H9 (cell line): ENCODE measurements at regions not wholly inside any gene's neighbourhood (a gene's known extent, or its start where the extent isn't known, plus 50 kb on each side); places are given as distances from the start of the nearest gene placed in this dataset.

Experiments
- DNase-seq: peaks from one replicate; pipeline ENCODE4 v3.0.0-alpha.2; 2017
- H2AFZ ChIP-seq: one replicate; pipeline ENCODE4 v1.6.1; 2013; ENCODE audit warnings: mild to moderate bottlenecking, low read length, control low read depth, moderate library complexity
- H2AK5ac ChIP-seq: 2 replicates; pipeline ENCODE4 v1.6.1; 2013; ENCODE audit warnings: low read length, control low read depth, mixed read lengths; ENCODE audit not compliant: insufficient read length
- H2BK120ac ChIP-seq: one replicate; pipeline ENCODE4 v1.6.1; 2013; ENCODE audit warnings: low read depth, mild to moderate bottlenecking, low read length, control low read depth, inconsistent platforms; ENCODE audit not compliant: poor library complexity, severe bottlenecking
- H2BK12ac ChIP-seq: 2 replicates; pipeline ENCODE4 v1.6.1; 2013; ENCODE audit warnings: low read length, control low read depth, mixed read lengths, low read depth; ENCODE audit not compliant: insufficient read length
- H2BK15ac ChIP-seq: 2 replicates; pipeline ENCODE4 v1.6.1; 2013; ENCODE audit warnings: low read depth, low read length, control low read depth
- H2BK20ac ChIP-seq: one replicate; pipeline ENCODE4 v1.6.1; 2013; ENCODE audit warnings: low read depth, mild to moderate bottlenecking, low read length, control low read depth, inconsistent platforms; ENCODE audit not compliant: poor library complexity, severe bottlenecking
- H2BK5ac ChIP-seq: 2 replicates; pipeline ENCODE4 v1.6.1; 2013; ENCODE audit warnings: low read length, control low read depth, mixed read lengths; ENCODE audit not compliant: insufficient read length
- H3K14ac ChIP-seq: 2 replicates; pipeline ENCODE4 v1.6.1; 2013; ENCODE audit warnings: low read length, control low read depth; ENCODE audit not compliant: insufficient read depth
- H3K18ac ChIP-seq: 2 replicates; pipeline ENCODE4 v1.6.1; 2013; ENCODE audit warnings: low read depth, mild to moderate bottlenecking, mixed read lengths, low read length, control low read depth; ENCODE audit not compliant: insufficient read length
- H3K23ac ChIP-seq: 2 replicates; pipeline ENCODE4 v1.6.1; 2013; ENCODE audit warnings: low read length, control low read depth, mixed read lengths, low read depth; ENCODE audit not compliant: insufficient read length
- H3K23me2 ChIP-seq: 2 replicates; pipeline ENCODE4 v1.6.1; 2013; ENCODE audit warnings: low read depth, mild to moderate bottlenecking, mixed read lengths, low read length, control low read depth; ENCODE audit not compliant: insufficient read length, poor library complexity, severe bottlenecking
- H3K27ac ChIP-seq: 2 replicates; pipeline ENCODE4 v1.5.1; 2013; ENCODE audit warnings: low read length, control low read depth, mixed read lengths, low read depth; ENCODE audit not compliant: insufficient read length
- H3K27me3 ChIP-seq: 2 replicates; pipeline ENCODE4 v1.6.1; 2013; ENCODE audit warnings: low read length, control low read depth, inconsistent platforms; ENCODE audit not compliant: insufficient read depth
- H3K4ac ChIP-seq: 2 replicates; pipeline ENCODE4 v1.6.1; 2013; ENCODE audit warnings: low read depth, mild to moderate bottlenecking, control low read depth, inconsistent platforms, low read length, moderate library complexity
- H3K4me1 ChIP-seq: 2 replicates; pipeline ENCODE4 v1.6.1; 2013; ENCODE audit warnings: low read length, control low read depth, inconsistent platforms; ENCODE audit not compliant: insufficient read depth
- H3K4me2 ChIP-seq: 2 replicates; pipeline ENCODE4 v1.6.1; 2013; ENCODE audit warnings: low read length, control low read depth, mixed read lengths; ENCODE audit not compliant: insufficient read length, insufficient read depth
- H3K56ac ChIP-seq: 2 replicates; pipeline ENCODE4 v1.6.1; 2013; ENCODE audit warnings: low read depth, mild to moderate bottlenecking, mixed read lengths, low read length, control low read depth; ENCODE audit not compliant: insufficient read length
- H3K79me1 ChIP-seq: 2 replicates; pipeline ENCODE4 v1.6.1; 2013; ENCODE audit warnings: low read depth, mild to moderate bottlenecking, moderate library complexity, low read length, control low read depth, inconsistent platforms; ENCODE audit not compliant: insufficient read depth, poor library complexity, severe bottlenecking
- H3K79me2 ChIP-seq: 2 replicates; pipeline ENCODE4 v1.6.1; 2013; ENCODE audit warnings: low read length, control low read depth, inconsistent platforms; ENCODE audit not compliant: insufficient read depth
- H3K9ac ChIP-seq: 2 replicates; pipeline ENCODE4 v1.6.1; 2013; ENCODE audit warnings: low read length, control low read depth, mixed read lengths; ENCODE audit not compliant: insufficient read length; ENCODE audit errors: extremely low read depth
- H3K9me3 ChIP-seq: one replicate; pipeline ENCODE4 v1.6.1; 2013; ENCODE audit warnings: low read depth, low read length, inconsistent platforms; ENCODE audit not compliant: control insufficient read depth
- H3T11ph ChIP-seq: one replicate; pipeline ENCODE4 v1.6.1; 2013; ENCODE audit warnings: mild to moderate bottlenecking, low read length, control low read depth, inconsistent platforms
- H4K20me1 ChIP-seq: one replicate; pipeline ENCODE4 v1.6.1; 2013; ENCODE audit not compliant: control insufficient read depth, insufficient read length, insufficient read depth
- H4K5ac ChIP-seq: 2 replicates; pipeline ENCODE4 v1.6.1; 2013; ENCODE audit warnings: low read depth, mild to moderate bottlenecking, mixed read lengths, low read length, control low read depth; ENCODE audit not compliant: insufficient read length
- H4K8ac ChIP-seq: replicated peaks from 2 replicates; pipeline ENCODE4 v1.6.1; 2013; ENCODE audit warnings: low read length, control low read depth, mixed read lengths, low read depth; ENCODE audit not compliant: insufficient read length
- H4K91ac ChIP-seq: 2 replicates; pipeline ENCODE4 v1.6.1; 2013; ENCODE audit warnings: low read depth, mild to moderate bottlenecking, moderate library complexity, mixed read lengths, low read length, control low read depth; ENCODE audit not compliant: insufficient read length
- H3K27ac Mint-ChIP-seq, 3 experiments: 2 replicates in 2 of 3; 3 replicates in 1 of 3; pipeline ENCODE4 v1.8.0; 2020 to 2021; ENCODE audit warnings: mixed read lengths in 3 of 3, mild to moderate bottlenecking in 1 of 3, moderate library complexity in 1 of 3
- H3K27me3 Mint-ChIP-seq: 2 replicates; pipeline ENCODE4 v1.8.0; 2021; ENCODE audit warnings: low read depth, mild to moderate bottlenecking, moderate library complexity, mixed read lengths
- H3K36me3 Mint-ChIP-seq, 3 experiments: 2 replicates in 2 of 3; 3 replicates in 1 of 3; pipeline ENCODE4 v1.8.0; 2020 to 2021; ENCODE audit warnings: low read depth in 3 of 3, mixed read lengths in 3 of 3; ENCODE audit not compliant: insufficient read depth in 1 of 3
- H3K4me1 Mint-ChIP-seq, 2 experiments: 2 replicates each; pipeline ENCODE4 v1.8.0; 2020; ENCODE audit warnings: mixed read lengths in 2 of 2
- H3K4me3 Mint-ChIP-seq, 2 experiments: 2 replicates in 1 of 2; 3 replicates in 1 of 2; pipeline ENCODE4 v1.8.0; 2020 to 2021; ENCODE audit warnings: mild to moderate bottlenecking in 2 of 2, mixed read lengths in 2 of 2, moderate library complexity in 1 of 2
- H3K9me3 Mint-ChIP-seq, 2 experiments: 2 replicates in 1 of 2; 3 replicates in 1 of 2; pipeline ENCODE4 v1.8.0; 2020; ENCODE audit warnings: mild to moderate bottlenecking in 2 of 2, mixed read lengths in 2 of 2, moderate library complexity in 1 of 2
- CTCF ChIP-seq: fragments of 200-600 bp; sonication (generic); conservative IDR thresholded peaks from 3 replicates; pipeline ENCODE4 v1.8.0; 2021; ENCODE audit warnings: antibody characterized with exemption, mild to moderate bottlenecking
- WGBS: extraction: QIAGEN DNeasy Blood & Tissue Kit; methylation state at CpG from one replicate; pipeline ENCODE4 v1.1.7; 2013; ENCODE audit warnings: missing lambda C conversion rate, low lambda C conversion rate, mixed read lengths; ENCODE audit not compliant: insufficient read length; ENCODE audit errors: extremely low coverage; 5-methylcytosine and 5-hydroxymethylcytosine counted together

GRCh38 chr4:125389713-125390112 lies 75.0 kb downstream of the FAT4 start:
- Histone ChIP-seq H2AFZ (no peak overlapping the region), H2BK20ac (no peak overlapping the region), H3K23ac (no peak overlapping the region), H3K14ac (no peak overlapping the region), H3K27ac (no peak overlapping the region), H3K4me2 (no peak overlapping the region), H3K27me3 (no peaks in the 10 kb centered on the region), H4K8ac (no peak overlapping the region), H2BK120ac (no peak overlapping the region), H3K56ac (no peak overlapping the region), H3K9ac (no peak overlapping the region), H3K4me1 (no peaks in the 10 kb centered on the region), H3K4ac (no peak overlapping the region), H2BK15ac (no peak overlapping the region), H2BK5ac (no peak overlapping the region), H3T11ph (no peak overlapping the region), H2BK12ac (no peak overlapping the region), H4K5ac (no peak overlapping the region), H2AK5ac (no peak overlapping the region), H4K91ac (no peak overlapping the region), H3K79me1 (no peaks in the 10 kb centered on the region), H3K9me3 (no peaks in the 10 kb centered on the region), H3K18ac (no peak overlapping the region), H3K79me2 (no peaks in the 10 kb centered on the region), H4K20me1 (no peaks in the 10 kb centered on the region), H3K23me2 (no peaks in the 10 kb centered on the region)
- Mint-ChIP-seq H3K9me3 (no peaks in the 10 kb centered on the region), H3K4me3 (no peak overlapping the region), H3K27ac (no peak overlapping the region; a peak in 1 of 7 replicates), H3K36me3 (peaks cover 0 to 7% (median 3%) of the 10 kb centered on the region in 3 experiments; a peak in 4 of 7 replicates), H3K27me3 (no peaks in the 10 kb centered on the region), H3K4me1 (peaks cover 2 to 18% of the 10 kb centered on the region in 2 experiments; a peak in 3 of 4 replicates)
- DNase-seq: no peak
- TF ChIP-seq CTCF: no peak
- no CpG with 5 or more reads among the region's 3 CpGs for WGBS
